Adrenal gland (tissue), 9 donors: ENCODE measurements at regions not wholly inside any gene's neighbourhood (a gene's known extent, or its start where the extent isn't known, plus 50 kb on each side); places are given as distances from the start of the nearest gene placed in this dataset.

Experiments used
- DNase-seq, 7 donors: peaks; one replicate each; pipeline ENCODE4 v3.0.0-alpha.2; 2019 to 2020
- H3K27ac ChIP-seq, 5 donors: fragments of 200-600 bp; sonication (generic) in 4 of 5; 1 replicate in 3 of 5; 2 replicates in 2 of 5; pipeline versions ENCODE4 v1.5.1 to v1.8.0; 2016 to 2020; ENCODE audit warnings: mild to moderate bottlenecking in 1 of 5
- H3K27me3 ChIP-seq: fragments of 200-600 bp; 2 replicates; pipeline ENCODE4 v1.8.0; 2021
- H3K36me3 ChIP-seq, 2 donors: fragments of 200-600 bp; replicated peaks in 1 of 2; 1 replicate in 1 of 2; 2 replicates in 1 of 2; pipeline versions ENCODE4 v1.5.1 to v1.8.0; 2018 to 2022
- H3K4me1 ChIP-seq, 2 donors: fragments of 200-600 bp; replicated peaks in 1 of 2; 1 replicate in 1 of 2; 2 replicates in 1 of 2; pipeline versions ENCODE4 v1.5.1 to v1.8.0; 2018 to 2021
- H3K4me3 ChIP-seq, 4 donors: fragments of 200-600 bp; sonication (generic) in 3 of 4; one replicate each; pipeline ENCODE4 v1.5.1; 2016 to 2018
- H3K9me3 ChIP-seq, 3 donors: fragments of 200-600 bp; sonication (generic) in 1 of 3; replicated peaks in 1 of 3; 1 replicate in 2 of 3; 2 replicates in 1 of 3; pipeline versions ENCODE4 v1.5.1 to v1.8.0; 2016 to 2021
- CTCF ChIP-seq, 6 experiments: fragments of 450-650 bp in 4 of 6; fragments of 200-600 bp in 2 of 6; sonication (generic) in 1 of 6; IDR thresholded peaks; 1 replicate in 5 of 6; 2 replicates in 1 of 6; pipeline versions ENCODE4 v1.5.1 to v1.8.0; 2016 to 2021; ENCODE audit warnings: antibody characterized with exemption in 6 of 6, mild to moderate bottlenecking in 2 of 6, moderate library complexity in 1 of 6
- POLR2A ChIP-seq, 2 donors: fragments of 450-650 bp; IDR thresholded peaks; one replicate each; pipeline ENCODE4 v1.6.1; 2017; ENCODE audit warnings: antibody characterized with exemption in 2 of 2, mild to moderate bottlenecking in 2 of 2, moderate library complexity in 1 of 2
- WGBS, 4 donors: extraction: QIAGEN DNeasy Blood & Tissue Kit in 2 of 4; methylation state at CpG; one replicate each; pipeline versions ENCODE4 v1.1.5 to v1.1.7; 2013 to 2017; 5-methylcytosine and 5-hydroxymethylcytosine counted together
- intact Hi-C, 2 donors: fragments of 100-400 bp; cut with DNase I; formaldehyde crosslinking; loops; one replicate each; pipeline versions ENCODE4 v1.14.1 to v1.15.0; 2022 to 2023
- donor health status: healthy with polysubstance abuse.
- donor health status: Bipolar disorder and iron deficiency.
- donor health status: DM: yes; HTN: yes; CAD: no.
- donor health status: DM: no; HTN: no; CAD: no.
- donor health status: DM: no; HTN: no; CAD: no.

DNA sequence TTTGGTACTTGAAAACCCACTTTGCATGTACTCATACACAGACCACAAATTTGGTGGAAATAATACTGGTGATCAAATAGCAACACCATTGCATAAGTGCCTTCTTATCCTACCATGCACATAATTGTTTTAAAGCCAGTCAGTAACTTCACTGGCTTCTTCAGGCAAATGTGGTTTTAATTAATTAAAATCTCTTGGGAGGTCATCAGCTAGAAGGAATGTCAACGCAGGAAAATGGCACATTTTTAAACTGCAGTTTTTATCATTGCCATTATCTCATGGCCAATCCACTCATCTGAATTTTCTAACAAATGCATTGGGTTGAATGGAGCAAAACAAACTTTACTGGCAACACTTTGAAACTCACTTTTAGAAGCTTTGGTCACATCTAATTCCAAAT lies 105.7 kb upstream of the ZPLD1 start:
- no peaks in the 10 kb centered on the region for H3K4me1 ChIP-seq
- DNase-seq: no peak
- no peaks in the 10 kb centered on the region for H3K9me3 ChIP-seq
- 58 to 73% (median 68%) methylated on average over 1 of the region's 1 CpG for WGBS, 4 donors
- no peaks in the 10 kb centered on the region for H3K36me3 ChIP-seq
- TF ChIP-seq CTCF (IDR thresholded peaks at IDR 0.05) (no peak), POLR2A (IDR thresholded peaks at IDR 0.05) (no peak)
- intact Hi-C loops: no loop called here
- no peaks in the 10 kb centered on the region for H3K27me3 ChIP-seq
- no peak overlapping the region for H3K4me3 ChIP-seq
- H3K27ac ChIP-seq: no peak overlapping the region

DNA sequence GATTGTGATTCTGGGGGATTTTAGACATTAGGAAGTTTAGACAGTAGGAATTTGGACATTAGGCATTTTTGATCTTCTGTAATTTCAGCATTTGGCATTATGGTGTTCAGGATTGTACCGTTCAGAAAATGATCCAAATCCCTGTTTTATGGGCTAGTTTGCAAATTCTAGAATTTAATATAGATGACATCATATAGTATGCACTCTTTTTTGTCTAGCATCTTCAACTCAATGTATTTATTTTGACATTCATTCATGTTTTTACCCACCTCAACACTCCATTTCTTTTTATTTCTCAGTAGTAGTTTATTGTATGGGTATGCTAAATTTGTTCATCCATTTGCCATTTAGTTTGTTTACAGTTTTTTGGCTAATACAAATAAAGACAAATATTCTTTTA lies 105.3 kb upstream of the ZPLD1 start:
- WGBS, 4 donors: 79 to 97% (median 92%) methylated on average over 1 of the region's 1 CpG
- H3K9me3 ChIP-seq: no peaks in the 10 kb centered on the region
- DNase-seq: no peak
- no peaks in the 10 kb centered on the region for H3K27me3 ChIP-seq
- no peak overlapping the region for H3K4me3 ChIP-seq
- intact Hi-C loops: no loop called here
- H3K36me3 ChIP-seq: no peaks in the 10 kb centered on the region
- TF ChIP-seq CTCF (IDR thresholded peaks at IDR 0.05): no peak
- TF ChIP-seq POLR2A (IDR thresholded peaks at IDR 0.05): no peak
- H3K27ac ChIP-seq: no peak overlapping the region
- H3K4me1 ChIP-seq: no peaks in the 10 kb centered on the region

GRCh38 chr3:102332205-102332604 lies 102.6 kb upstream of the ZPLD1 start:
- Histone ChIP-seq H3K27ac (no peak overlapping the region), H3K9me3 (no peaks in the 10 kb centered on the region), H3K4me1 (no peaks in the 10 kb centered on the region), H3K36me3 (no peaks in the 10 kb centered on the region), H3K4me3 (no peak overlapping the region), H3K27me3 (no peaks in the 10 kb centered on the region)
- TF ChIP-seq CTCF (IDR thresholded peaks at IDR 0.05): no peak
- intact Hi-C loops: no loop called here
- DNase-seq: no peak
- 72 to 96% (median 82%) methylated on average over 1 of the region's 1 CpG for WGBS, 4 donors

- no peak overlapping the region for H3K4me3 ChIP-seq
- intact Hi-C loops: no loop called here
- no peak for TF ChIP-seq POLR2A (IDR thresholded peaks at IDR 0.05)
- H3K36me3 ChIP-seq: no peaks in the 10 kb centered on the region
- no peaks in the 10 kb centered on the region for H3K27me3 ChIP-seq
- H3K4me1 ChIP-seq: no peaks in the 10 kb centered on the region
- H3K27ac ChIP-seq: no peak overlapping the region
- H3K9me3 ChIP-seq: no peaks in the 10 kb centered on the region
- no peak for DNase-seq
Observed at GRCh38 chr3:102332934-102333333, 101.9 kb upstream of the ZPLD1 start.

DNA sequence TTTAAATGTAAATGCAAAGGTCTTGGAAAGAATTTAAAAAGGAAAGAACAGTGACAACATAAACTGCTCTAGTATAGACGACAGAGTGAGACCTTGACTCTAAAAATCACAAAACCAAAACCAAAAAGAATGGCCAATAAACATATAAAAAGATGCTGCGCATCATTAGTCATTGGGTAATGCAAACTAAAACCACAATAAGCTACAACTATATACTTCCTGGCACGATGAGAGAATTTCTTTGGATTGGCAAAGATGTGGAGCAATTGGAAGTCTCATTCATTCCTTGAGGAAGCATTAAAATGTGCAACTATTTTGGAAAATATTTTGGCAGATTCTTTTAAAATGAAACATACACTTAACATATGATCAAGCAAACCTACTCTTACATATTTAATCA lies 98.7 kb upstream of the ZPLD1 start:
- Histone ChIP-seq H3K27ac (no peak overlapping the region), H3K4me1 (no peaks in the 10 kb centered on the region), H3K4me3 (no peak overlapping the region), H3K27me3 (no peaks in the 10 kb centered on the region), H3K36me3 (no peaks in the 10 kb centered on the region), H3K9me3 (no peaks in the 10 kb centered on the region)
- 64 to 75% (median 68%) methylated on average over 3 of the region's 3 CpGs for WGBS, 4 donors
- no peak for DNase-seq
- intact Hi-C loops: no loop called here
- TF ChIP-seq POLR2A (IDR thresholded peaks at IDR 0.05): no peak
- no peak for TF ChIP-seq CTCF (IDR thresholded peaks at IDR 0.05)
